HG03060 (cell line): ENCODE measurements at regions not wholly inside any gene's neighbourhood (a gene's known extent, or its start where the extent isn't known, plus 50 kb on each side); places are given as distances from the start of the nearest gene placed in this dataset.
A peak's percentile ranks its signal among the peaks of the same experiment; 100 is the strongest.

ENCODE experiments used
- ATAC-seq: cut with Tn5 transposase; IDR thresholded peaks from one replicate; pipeline ENCODE4 v1.9.1; 2021; ENCODE audit warnings: low read depth, moderate number of reproducible peaks; ENCODE audit not compliant: unreplicated experiment

GRCh38 chr1:68378296-68379084, 71.3 kb downstream of the RPE65 start:
- ATAC-seq: no peak

DNA sequence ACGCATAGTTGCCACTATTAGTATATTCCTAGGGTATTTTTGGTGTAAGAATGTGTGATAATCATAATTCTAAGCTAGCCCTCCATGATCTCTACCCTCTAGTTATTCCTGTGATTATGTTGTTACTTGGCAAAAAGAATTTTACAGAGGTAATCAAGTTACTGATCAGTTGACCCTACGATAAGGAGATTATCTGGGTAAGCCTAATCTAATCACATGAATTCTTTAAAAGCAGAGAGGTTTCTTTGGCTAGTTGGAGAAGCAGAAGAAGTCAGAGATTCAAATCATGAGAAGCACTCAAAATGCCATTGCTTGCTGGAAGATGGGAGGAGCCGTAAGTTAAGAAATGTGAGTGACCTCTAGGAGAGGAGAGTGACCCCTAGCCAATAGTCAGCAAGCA, 72.7 kb downstream of the RPE65 start:
- ATAC-seq: no peak

- no peak for ATAC-seq
Observed at GRCh38 chr1:68376441-68376840, 73.3 kb downstream of the RPE65 start.

DNA sequence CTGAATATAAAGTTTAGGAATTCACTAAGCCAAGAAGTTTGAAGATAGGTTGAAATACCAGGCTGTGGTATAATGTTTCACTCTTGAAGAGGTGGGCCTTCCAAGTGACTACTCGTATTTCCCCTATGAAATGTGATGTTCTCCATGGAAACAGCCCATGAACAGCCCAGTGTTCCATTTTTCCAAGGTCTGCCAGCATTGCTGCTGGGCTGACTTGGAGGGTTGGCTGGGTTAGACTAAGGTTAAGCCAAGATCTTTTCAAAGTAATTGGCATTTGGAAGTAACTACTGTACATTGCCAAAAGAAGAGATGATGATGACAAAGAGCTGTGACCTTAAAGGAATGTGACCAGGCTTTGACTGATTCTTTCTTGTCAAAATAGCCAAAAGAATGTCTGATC, 73.8 kb downstream of the RPE65 start:
- no peak for ATAC-seq

DNA sequence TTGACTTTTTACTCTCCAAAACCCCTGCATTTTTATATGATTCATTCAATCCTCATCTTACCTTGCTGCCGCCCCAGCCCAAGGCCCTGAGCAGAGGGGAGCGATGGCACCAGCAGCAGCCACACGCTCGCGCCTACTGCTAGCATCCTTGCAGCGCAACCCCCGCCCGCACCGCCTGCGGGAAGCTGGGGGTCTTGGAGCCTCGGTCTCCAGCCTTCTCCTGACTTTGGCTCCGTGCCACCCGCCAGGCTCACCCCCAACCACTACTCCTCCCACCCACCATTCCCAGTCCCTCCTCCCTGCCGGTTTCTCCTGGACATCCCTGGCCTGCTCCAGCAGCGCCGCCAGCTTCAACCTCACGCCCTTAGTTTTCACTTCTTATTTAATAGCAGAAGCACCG, 76.6 kb downstream of the RPE65 start:
- ATAC-seq: no peak

DNA sequence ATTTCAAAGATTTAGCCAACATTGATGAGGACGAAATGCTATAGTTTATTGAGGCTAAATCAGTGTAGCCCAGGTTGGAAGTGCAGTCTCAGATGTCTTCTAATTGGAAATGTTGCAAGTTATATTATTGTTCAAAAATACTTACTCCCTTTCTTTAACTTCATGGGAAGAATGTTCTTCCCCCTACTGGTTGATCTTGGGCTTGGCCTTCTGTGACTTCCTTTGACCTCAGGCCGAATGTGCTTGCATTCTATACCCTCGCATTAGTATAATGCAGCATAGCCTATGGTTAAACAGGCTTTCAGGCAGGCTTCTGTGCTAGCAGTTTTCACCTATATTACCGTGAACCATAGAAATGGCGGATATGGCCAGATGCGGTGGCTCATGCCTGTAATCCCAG, 77.3 kb downstream of the RPE65 start:
- no peak for ATAC-seq

DNA sequence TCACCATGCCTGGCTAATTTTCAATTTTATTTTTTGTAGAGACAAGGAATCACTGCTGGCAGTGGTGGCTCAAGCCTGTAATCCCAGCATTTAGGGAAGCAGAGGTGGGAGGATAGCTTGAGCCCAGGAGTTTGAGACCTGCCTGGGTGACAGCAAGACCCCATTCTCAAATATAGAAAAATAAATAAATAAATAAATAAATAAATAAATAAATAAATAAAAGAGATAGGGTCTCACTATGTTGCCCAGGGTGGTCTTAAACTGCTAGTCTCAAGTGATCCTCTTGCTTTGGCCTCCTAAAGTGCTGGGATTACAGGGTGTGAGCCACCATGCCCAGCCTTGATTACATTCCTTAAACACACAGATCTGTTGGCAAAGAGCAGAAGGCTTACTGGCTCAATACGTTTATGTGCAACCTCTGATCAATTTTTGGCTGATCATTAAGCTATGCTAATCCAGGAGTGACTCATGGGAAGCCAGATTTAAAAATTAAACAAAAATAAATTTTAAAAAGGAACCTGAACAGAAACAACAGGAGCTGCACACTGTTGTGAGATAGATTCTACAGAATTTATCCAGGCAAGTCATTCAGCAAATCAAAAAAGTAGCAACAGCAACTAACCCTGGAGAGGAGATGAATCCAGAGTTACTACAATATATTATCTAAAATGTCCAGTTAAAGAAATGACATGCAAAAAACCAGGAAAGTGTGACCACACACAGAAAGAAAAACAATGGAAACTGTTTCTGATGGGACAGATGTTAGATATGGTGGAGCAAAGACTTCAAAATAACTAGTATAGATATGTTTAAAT, 79.4 kb downstream of the RPE65 start:
- ATAC-seq: no peak

DNA sequence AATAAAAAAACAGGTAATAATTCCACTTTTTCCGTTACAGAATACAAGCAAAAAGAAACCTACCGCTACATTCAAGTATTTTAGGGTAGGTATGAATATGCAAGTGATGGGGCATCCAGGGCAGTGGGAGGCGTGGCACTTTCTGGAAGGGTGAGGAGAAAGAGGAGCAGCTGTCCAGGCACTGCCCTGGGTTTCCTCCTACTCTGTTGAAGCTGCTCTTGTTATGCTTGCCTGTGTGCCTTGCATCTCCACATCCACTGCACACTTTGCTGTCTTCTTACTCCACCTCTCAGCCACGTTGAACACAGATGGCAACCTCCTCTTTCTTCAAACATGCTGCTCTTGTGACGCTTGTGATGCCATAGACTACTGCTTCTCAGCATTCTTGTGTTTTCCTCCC, 83.2 kb downstream of the RPE65 start:
- no peak for ATAC-seq

GRCh38 chr1:68365709-68366382, 83.9 kb downstream of the RPE65 start:
- ATAC-seq: no peak

GRCh38 chr1:68363339-68363738, 86.4 kb downstream of the RPE65 start:
- no peak for ATAC-seq

- ATAC-seq: no peak
Observed at GRCh38 chr1:68361346-68361910, 88.3 kb downstream of the RPE65 start.

GRCh38 chr1:68359045-68359444, 90.7 kb downstream of the RPE65 start:
- ATAC-seq: no peak

GRCh38 chr1:68358439-68358838, 91.3 kb downstream of the RPE65 start:
- no peak for ATAC-seq

DNA sequence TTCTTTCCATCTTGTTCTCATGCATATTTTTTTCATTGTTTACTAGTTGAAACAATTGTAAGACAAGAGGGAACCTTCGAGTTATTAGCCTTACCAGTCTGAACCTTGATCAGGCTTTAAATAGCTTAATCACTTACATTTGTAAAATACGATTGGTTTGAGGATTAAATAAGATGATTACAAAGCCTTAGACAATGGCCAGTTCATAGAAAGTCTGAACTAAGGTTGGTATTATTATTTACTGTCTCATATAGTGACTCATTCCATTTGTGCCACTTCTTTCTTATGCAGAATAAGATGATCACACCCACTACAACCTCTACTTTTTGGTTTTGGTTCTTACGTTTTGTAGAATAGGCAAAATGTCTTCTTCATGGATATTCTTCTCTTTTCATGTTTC, 94.1 kb downstream of the RPE65 start:
- ATAC-seq: no peak

- no peak for ATAC-seq
Observed at GRCh38 chr1:68352202-68352601, 97.6 kb downstream of the RPE65 start.

GRCh38 chr1:68347415-68347814, 102.3 kb downstream of the RPE65 start:
- peak; percentile 91 for ATAC-seq

GRCh38 chr1:68346188-68346808, 103.5 kb downstream of the RPE65 start:
- ATAC-seq: no peak

GRCh38 chr1:68344208-68344607, 105.5 kb downstream of the RPE65 start:
- no peak for ATAC-seq

- ATAC-seq: no peak
Observed at GRCh38 chr1:68340951-68341350, 108.6 kb upstream of the WLS start.

- no peak for ATAC-seq
Observed at GRCh38 chr1:68339505-68339904, 107.2 kb upstream of the WLS start.

DNA sequence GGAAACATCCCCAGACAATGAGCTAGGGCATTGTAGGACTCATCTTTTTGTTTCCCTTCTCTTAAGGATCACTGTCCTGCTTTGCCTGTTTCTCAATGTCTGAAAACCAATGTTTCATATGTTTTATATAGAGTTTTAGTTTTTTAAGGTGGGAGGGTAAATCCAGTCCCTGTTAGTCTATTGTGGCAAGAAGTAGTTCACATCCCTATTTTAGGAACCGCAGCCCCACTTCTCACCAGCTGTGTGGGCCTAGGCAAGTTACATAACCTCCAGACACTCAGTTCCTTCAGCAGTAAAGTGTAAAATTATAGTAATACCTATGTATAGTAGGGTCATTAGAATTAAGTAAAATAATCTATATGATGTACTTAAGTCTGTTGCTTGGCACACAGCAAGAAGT, 105.8 kb upstream of the WLS start:
- ATAC-seq: no peak
